Endothelial cell of umbilical vein (primary cell): ENCODE measurements at regions not wholly inside any gene's neighbourhood (a gene's known extent, or its start where the extent isn't known, plus 50 kb on each side); places are given as distances from the start of the nearest gene placed in this dataset.

Experiments used
- TF ChIP-seq, protein P1 (sequence below), 2 donors: IDR thresholded peaks; 1 replicate in 1 of 2; 2 replicates in 1 of 2; pipeline ENCODE4 v1.5.1; 2011; ENCODE audit warnings: low read length in 2 of 2, mild to moderate bottlenecking in 2 of 2, moderate library complexity in 2 of 2, control low read depth in 1 of 2, inconsistent platforms in 1 of 2, low read depth in 1 of 2; ENCODE audit not compliant: insufficient read depth in 1 of 2; ENCODE audit errors: extremely low read depth in 1 of 2
- TF ChIP-seq, protein P2 (sequence below): IDR thresholded peaks from 2 replicates; pipeline ENCODE4 v1.6.1; 2011; ENCODE audit not compliant: insufficient read depth, insufficient read length

DNA sequence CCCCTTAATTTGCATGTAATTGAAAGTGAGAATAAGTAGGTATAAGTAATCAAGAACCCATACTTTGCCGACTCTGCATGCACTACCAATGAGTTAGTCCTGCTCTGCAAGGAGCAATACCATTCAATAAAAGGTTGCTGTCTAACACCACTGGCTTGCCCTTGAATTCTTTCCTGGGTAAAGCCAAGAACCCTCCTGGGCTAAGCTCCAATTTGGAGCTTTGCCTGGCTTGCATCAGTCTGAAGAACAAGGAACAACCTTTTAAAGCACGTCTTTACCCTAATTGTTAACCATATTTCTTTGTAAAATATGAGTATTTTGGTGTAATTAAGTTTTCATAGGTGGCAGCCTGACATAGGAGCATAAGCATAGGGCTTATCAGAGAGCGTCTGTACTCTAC lies 367.7 kb downstream of the MEI4 start:
- TF ChIP-seq, protein P1, sequence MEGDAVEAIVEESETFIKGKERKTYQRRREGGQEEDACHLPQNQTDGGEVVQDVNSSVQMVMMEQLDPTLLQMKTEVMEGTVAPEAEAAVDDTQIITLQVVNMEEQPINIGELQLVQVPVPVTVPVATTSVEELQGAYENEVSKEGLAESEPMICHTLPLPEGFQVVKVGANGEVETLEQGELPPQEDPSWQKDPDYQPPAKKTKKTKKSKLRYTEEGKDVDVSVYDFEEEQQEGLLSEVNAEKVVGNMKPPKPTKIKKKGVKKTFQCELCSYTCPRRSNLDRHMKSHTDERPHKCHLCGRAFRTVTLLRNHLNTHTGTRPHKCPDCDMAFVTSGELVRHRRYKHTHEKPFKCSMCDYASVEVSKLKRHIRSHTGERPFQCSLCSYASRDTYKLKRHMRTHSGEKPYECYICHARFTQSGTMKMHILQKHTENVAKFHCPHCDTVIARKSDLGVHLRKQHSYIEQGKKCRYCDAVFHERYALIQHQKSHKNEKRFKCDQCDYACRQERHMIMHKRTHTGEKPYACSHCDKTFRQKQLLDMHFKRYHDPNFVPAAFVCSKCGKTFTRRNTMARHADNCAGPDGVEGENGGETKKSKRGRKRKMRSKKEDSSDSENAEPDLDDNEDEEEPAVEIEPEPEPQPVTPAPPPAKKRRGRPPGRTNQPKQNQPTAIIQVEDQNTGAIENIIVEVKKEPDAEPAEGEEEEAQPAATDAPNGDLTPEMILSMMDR (IDR thresholded peaks at IDR 0.05; ENCODE audit: extremely low read depth in 1 of 2, insufficient read depth in 1 of 2, low read depth in 1 of 2, low read length in 2 of 2) = no peak
- TF ChIP-seq, protein P2, sequence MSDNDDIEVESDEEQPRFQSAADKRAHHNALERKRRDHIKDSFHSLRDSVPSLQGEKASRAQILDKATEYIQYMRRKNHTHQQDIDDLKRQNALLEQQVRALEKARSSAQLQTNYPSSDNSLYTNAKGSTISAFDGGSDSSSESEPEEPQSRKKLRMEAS = no peak
